Sigmoid colon (tissue), 6 donors: ENCODE measurements at regions not wholly inside any gene's neighbourhood (a gene's known extent, or its start where the extent isn't known, plus 50 kb on each side); places are given as distances from the start of the nearest gene placed in this dataset.

Source experiments
- DNase-seq: peaks from one replicate; pipeline ENCODE4 v3.0.0-alpha.2; 2019
- H3K27ac ChIP-seq, 4 donors: fragments of 200-600 bp; sonication (generic); one replicate each; pipeline ENCODE4 v1.5.1; 2016 to 2019; ENCODE audit warnings: mild to moderate bottlenecking in 1 of 4
- H3K27me3 ChIP-seq, 3 donors: fragments of 200-600 bp; sonication (generic); one replicate each; pipeline ENCODE4 v1.5.1; 2019; ENCODE audit warnings: mild to moderate bottlenecking in 1 of 3
- H3K36me3 ChIP-seq, 4 donors: fragments of 200-600 bp; sonication (generic); one replicate each; pipeline ENCODE4 v1.5.1; 2016 to 2019
- H3K4me1 ChIP-seq, 4 donors: fragments of 200-600 bp; sonication (generic); one replicate each; pipeline ENCODE4 v1.5.1; 2017 to 2019
- H3K4me3 ChIP-seq, 4 donors: fragments of 200-600 bp; sonication (generic); one replicate each; pipeline ENCODE4 v1.5.1; 2017 to 2019; ENCODE audit warnings: mild to moderate bottlenecking in 2 of 4, moderate library complexity in 1 of 4
- H3K9me3 ChIP-seq, 4 donors: fragments of 200-600 bp in 3 of 4; sonication (generic) in 3 of 4; one replicate each; pipeline versions ENCODE4 v1.5.1 to v1.6.1; 2013 to 2019
- CTCF ChIP-seq, 4 experiments: fragments of 450-650 bp in 3 of 4; fragments of 200-600 bp in 1 of 4; IDR thresholded peaks; one replicate each; pipeline ENCODE4 v1.5.1; 2016 to 2019; ENCODE audit warnings: antibody characterized with exemption in 4 of 4, mild to moderate bottlenecking in 3 of 4, moderate library complexity in 2 of 4
- EP300 ChIP-seq, 4 donors: sonication (generic); formaldehyde crosslinking; IDR thresholded peaks; one replicate each; pipeline ENCODE4 v1.6.1; 2017; ENCODE audit warnings: antibody characterized with exemption in 4 of 4
- POLR2A ChIP-seq, 2 donors: fragments of 450-650 bp; IDR thresholded peaks; one replicate each; pipeline ENCODE4 v1.6.1; 2016; ENCODE audit warnings: antibody characterized with exemption in 2 of 2, mild to moderate bottlenecking in 2 of 2, moderate library complexity in 2 of 2
- POLR2AphosphoS5 ChIP-seq, 4 donors: sonication (generic); formaldehyde crosslinking; IDR thresholded peaks; one replicate each; pipeline ENCODE4 v1.6.1; 2017; ENCODE audit warnings: antibody characterized with exemption in 4 of 4
- WGBS, 2 donors: extraction: QIAGEN DNeasy Blood & Tissue Kit; methylation state at CpG; one replicate each; pipeline ENCODE4 v1.1.7; 2013; 5-methylcytosine and 5-hydroxymethylcytosine counted together
- intact Hi-C: fragments of 100-400 bp; cut with DNase I; formaldehyde crosslinking; loops from one replicate; pipeline ENCODE4 v1.15.1; 2023
- donor health status: healthy with polysubstance abuse.
- donor health status: healthy.

GRCh38 chr5:114678778-114679177 is 316.9 kb downstream of the KCNN2 start:
- Histone ChIP-seq H3K9me3 (no peaks in the 10 kb centered on the region), H3K4me1 (no peaks in the 10 kb centered on the region), H3K4me3 (no peak overlapping the region), H3K27me3 (no peaks in the 10 kb centered on the region), H3K27ac (no peak overlapping the region), H3K36me3 (no peaks in the 10 kb centered on the region)
- intact Hi-C loops: no loop called here
- no peak for DNase-seq
- WGBS, 2 donors: 79 to 82% methylated on average over 1 of the region's 1 CpG
- TF ChIP-seq EP300 (IDR thresholded peaks at IDR 0.05) (no peak), POLR2AphosphoS5 (IDR thresholded peaks at IDR 0.05) (no peak), CTCF (IDR thresholded peaks at IDR 0.05) (no peak), POLR2A (IDR thresholded peaks at IDR 0.05) (no peak)

- Histone ChIP-seq H3K27ac (no peak overlapping the region), H3K4me3 (no peak overlapping the region), H3K4me1 (no peaks in the 10 kb centered on the region), H3K27me3 (no peaks in the 10 kb centered on the region), H3K36me3 (no peaks in the 10 kb centered on the region), H3K9me3 (no peaks in the 10 kb centered on the region)
- no peak for TF ChIP-seq POLR2A (IDR thresholded peaks at IDR 0.05)
- no peak for TF ChIP-seq EP300 (IDR thresholded peaks at IDR 0.05)
- TF ChIP-seq CTCF (IDR thresholded peaks at IDR 0.05): no peak
- no peak for TF ChIP-seq POLR2AphosphoS5 (IDR thresholded peaks at IDR 0.05)
- DNase-seq: no peak
- 42 to 59% methylated on average over 2 of the region's 2 CpGs for WGBS, 2 donors
- intact Hi-C loops: no loop called here
These were observed 303.7 kb downstream of the KCNN2 start for GRCh38 chr5:114665551-114665950.

GRCh38 chr5:114660791-114661190 is 298.9 kb downstream of the KCNN2 start:
- WGBS, 2 donors: 93 to 94% methylated on average over 1 of the region's 1 CpG
- H3K9me3 ChIP-seq: peaks cover 0 to 2% (median 0%) of the 10 kb centered on the region in 4 donors
- intact Hi-C loops: no loop called here
- TF ChIP-seq POLR2A (IDR thresholded peaks at IDR 0.05) (no peak), POLR2AphosphoS5 (IDR thresholded peaks at IDR 0.05) (no peak), EP300 (IDR thresholded peaks at IDR 0.05) (no peak), CTCF (IDR thresholded peaks at IDR 0.05) (no peak)
- no peak overlapping the region for H3K27ac ChIP-seq
- no peaks in the 10 kb centered on the region for H3K27me3 ChIP-seq
- DNase-seq: no peak
- H3K36me3 ChIP-seq: no peaks in the 10 kb centered on the region
- H3K4me1 ChIP-seq: no peaks in the 10 kb centered on the region
- H3K4me3 ChIP-seq: no peak overlapping the region

- TF ChIP-seq CTCF (IDR thresholded peaks at IDR 0.05) (no peak), POLR2AphosphoS5 (IDR thresholded peaks at IDR 0.05) (no peak), POLR2A (IDR thresholded peaks at IDR 0.05) (no peak), EP300 (IDR thresholded peaks at IDR 0.05) (no peak)
- no peaks in the 10 kb centered on the region for H3K27me3 ChIP-seq
These were observed 296.3 kb downstream of the KCNN2 start for GRCh38 chr5:114658194-114658593.

More at GRCh38 chr5:114658194-114658593, 296.3 kb downstream of the KCNN2 start:
- Histone ChIP-seq H3K4me3 (no peak overlapping the region), H3K27ac (no peak overlapping the region), H3K36me3 (no peaks in the 10 kb centered on the region), H3K9me3 (peaks cover 0 to 2% (median 0%) of the 10 kb centered on the region in 4 donors), H3K4me1 (no peaks in the 10 kb centered on the region)
- intact Hi-C loops: no loop called here
- WGBS, 2 donors: 20 to 59% methylated on average over 1 of the region's 1 CpG
- no peak for DNase-seq
